ENCODE measurements at regions not wholly inside any gene's neighbourhood (a gene's known extent, or its start where the extent isn't known, plus 50 kb on each side); places are given as distances from the start of the nearest gene placed in this dataset.

DNA sequence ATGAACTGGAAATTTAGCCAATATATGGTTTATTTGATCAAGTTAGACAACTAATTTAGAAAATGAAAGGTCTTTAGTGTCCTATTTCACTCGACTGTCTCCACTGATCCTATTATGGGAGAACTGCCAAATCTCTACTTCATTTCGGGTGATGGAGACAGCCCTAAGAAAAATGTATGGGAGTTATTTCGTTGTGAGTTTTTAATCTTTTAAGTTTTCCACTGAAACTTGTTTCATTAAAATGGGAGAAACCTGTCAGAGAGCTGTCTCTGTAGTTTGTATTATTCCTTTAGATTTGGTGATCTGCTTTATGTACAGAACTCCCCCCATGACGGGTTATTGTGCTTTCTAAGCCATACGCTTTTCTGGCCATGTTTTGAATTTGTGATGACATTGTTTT is 899.7 kb downstream of the ADGRL2 start:
- Mint-ChIP-seq H3K4me1 (ENCODE audit: low read depth) (no peaks in the 10 kb centered on the region), H3K4me3 (no peak overlapping the region), H3K9me3 (peaks cover 5% of the 10 kb centered on the region), H3K36me3 (ENCODE audit: low read depth) (no peaks in the 10 kb centered on the region), H3K27ac (no peak overlapping the region), H3K27me3 (no peaks in the 10 kb centered on the region)

DNA sequence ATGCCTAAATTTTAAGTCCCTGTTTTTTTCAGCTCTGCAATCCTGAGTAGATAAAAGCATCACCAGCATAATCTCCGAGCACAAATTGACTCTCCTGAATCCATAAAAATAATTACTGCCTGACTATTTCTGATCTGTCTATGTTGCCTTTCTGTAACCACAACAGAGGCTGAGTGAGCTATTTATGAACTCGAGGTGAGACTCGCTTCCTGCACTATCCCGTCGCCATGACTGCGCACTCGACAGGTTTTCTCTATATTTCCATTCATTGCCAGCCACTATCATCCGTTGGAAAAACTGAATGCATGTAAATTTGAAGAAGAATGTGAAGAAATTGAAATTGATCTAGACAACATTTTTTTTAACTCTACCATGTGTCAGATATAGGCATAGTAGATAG is 897.2 kb downstream of the ADGRL2 start:
- H3K36me3 Mint-ChIP-seq (ENCODE audit: low read depth): no peaks in the 10 kb centered on the region
- H3K4me3 Mint-ChIP-seq: no peak overlapping the region
- H3K27ac Mint-ChIP-seq: no peak overlapping the region
- peaks cover 10% of the 10 kb centered on the region for H3K9me3 Mint-ChIP-seq
- H3K27me3 Mint-ChIP-seq: no peaks in the 10 kb centered on the region
- H3K4me1 Mint-ChIP-seq (ENCODE audit: low read depth): no peaks in the 10 kb centered on the region

DNA sequence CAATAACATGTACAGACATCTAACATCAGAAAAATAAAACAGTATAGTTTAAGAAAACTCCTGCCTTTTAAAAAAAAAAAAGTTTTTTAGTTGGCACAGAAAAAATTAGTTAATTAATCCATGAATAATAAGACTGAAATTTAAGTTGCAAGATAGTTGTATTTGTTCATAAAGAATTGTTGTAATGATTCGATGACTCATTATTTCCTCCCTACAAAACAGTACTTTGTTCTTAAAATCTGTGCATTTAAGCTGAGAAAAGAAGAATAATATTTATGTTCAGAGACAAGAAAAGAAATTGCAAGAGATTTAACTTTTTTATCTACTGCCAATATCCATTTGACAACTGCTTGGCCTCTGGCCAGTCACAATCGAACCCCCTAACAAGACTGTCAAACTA is 894.7 kb downstream of the ADGRL2 start:
- no peaks in the 10 kb centered on the region for H3K27me3 Mint-ChIP-seq
- no peak overlapping the region for H3K4me3 Mint-ChIP-seq
- no peaks in the 10 kb centered on the region for H3K36me3 Mint-ChIP-seq (ENCODE audit: low read depth)
- no peak overlapping the region for H3K27ac Mint-ChIP-seq
- H3K9me3 Mint-ChIP-seq: peaks cover 14% of the 10 kb centered on the region
- H3K4me1 Mint-ChIP-seq (ENCODE audit: low read depth): no peaks in the 10 kb centered on the region

DNA sequence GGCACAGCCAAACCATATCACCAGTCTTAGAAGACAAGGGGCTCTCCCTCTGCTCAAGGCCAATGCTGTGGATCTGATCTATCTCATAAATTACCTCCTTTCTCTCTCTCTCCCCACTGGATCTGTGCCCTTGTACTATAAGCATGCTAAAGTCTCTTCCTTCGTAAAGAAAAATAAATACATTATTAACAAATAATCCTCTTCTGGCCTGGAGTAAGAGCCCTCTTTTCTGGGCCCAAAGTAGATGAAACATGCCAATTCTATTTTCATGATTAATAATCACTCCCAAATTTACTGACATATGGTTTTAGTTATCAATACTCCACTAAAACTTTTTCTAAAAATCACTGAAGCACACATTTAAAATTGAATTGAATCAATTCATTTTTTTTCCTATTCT is 889.7 kb downstream of the ADGRL2 start:
- Mint-ChIP-seq H3K36me3 (ENCODE audit: low read depth) (no peaks in the 10 kb centered on the region), H3K27ac (no peak overlapping the region), H3K4me1 (ENCODE audit: low read depth) (no peaks in the 10 kb centered on the region)

DNA sequence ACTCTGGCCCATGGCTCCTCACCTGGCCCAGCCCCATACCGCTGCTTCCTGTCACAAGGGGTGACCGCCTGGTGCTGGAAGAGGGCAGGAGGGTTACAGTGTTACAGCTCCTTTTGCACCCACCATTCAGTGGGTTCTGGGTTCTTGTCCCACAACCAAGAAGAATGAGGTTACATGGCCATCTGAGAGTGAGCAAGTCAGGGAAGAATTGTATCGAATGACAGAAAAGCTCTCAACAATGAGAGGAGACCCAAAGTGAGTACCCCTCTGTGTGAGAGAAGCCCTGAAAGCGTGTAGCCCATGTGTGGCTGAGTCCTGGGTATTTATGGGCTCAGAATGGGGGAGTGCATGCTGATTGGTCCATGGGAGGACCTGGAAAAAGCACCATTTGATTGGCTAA is 888.5 kb downstream of the ADGRL2 start:
- no peak overlapping the region for H3K4me3 Mint-ChIP-seq
- H3K36me3 Mint-ChIP-seq (ENCODE audit: low read depth): no peaks in the 10 kb centered on the region
- H3K9me3 Mint-ChIP-seq: peaks cover 25% of the 10 kb centered on the region
- no peak overlapping the region for H3K27ac Mint-ChIP-seq
- H3K4me1 Mint-ChIP-seq (ENCODE audit: low read depth): no peaks in the 10 kb centered on the region
- H3K27me3 Mint-ChIP-seq: no peaks in the 10 kb centered on the region

More for the DNA sequence above, 889.7 kb downstream of the ADGRL2 start:
- Mint-ChIP-seq H3K4me3 (no peak overlapping the region), H3K27me3 (no peaks in the 10 kb centered on the region), H3K9me3 (peaks cover 25% of the 10 kb centered on the region)

GRCh38 chr1:82686774-82687173 is 886.0 kb downstream of the ADGRL2 start:
- Mint-ChIP-seq H3K36me3 (ENCODE audit: low read depth) (no peaks in the 10 kb centered on the region), H3K4me1 (ENCODE audit: low read depth) (no peaks in the 10 kb centered on the region), H3K9me3 (peaks cover 29% of the 10 kb centered on the region), H3K27ac (no peak overlapping the region), H3K27me3 (no peaks in the 10 kb centered on the region), H3K4me3 (no peak overlapping the region)

GRCh38 chr1:82646888-82647287 is 846.2 kb downstream of the ADGRL2 start:
- Mint-ChIP-seq H3K4me3 (no peak overlapping the region), H3K27ac (no peak overlapping the region), H3K27me3 (no peaks in the 10 kb centered on the region), H3K36me3 (ENCODE audit: low read depth) (no peaks in the 10 kb centered on the region), H3K4me1 (ENCODE audit: low read depth) (no peaks in the 10 kb centered on the region), H3K9me3 (no peaks in the 10 kb centered on the region)

- no peaks in the 10 kb centered on the region for H3K27me3 Mint-ChIP-seq
- no peak overlapping the region for H3K27ac Mint-ChIP-seq
Measured at GRCh38 chr1:82646336-82646735, 845.6 kb downstream of the ADGRL2 start.

GRCh38 chr1:82644186-82644915 is 843.6 kb downstream of the ADGRL2 start:
- no peaks in the 10 kb centered on the region for H3K27me3 Mint-ChIP-seq
- H3K36me3 Mint-ChIP-seq (ENCODE audit: low read depth): no peaks in the 10 kb centered on the region
- H3K27ac Mint-ChIP-seq: no peak overlapping the region
- H3K9me3 Mint-ChIP-seq: no peaks in the 10 kb centered on the region
- H3K4me3 Mint-ChIP-seq: no peak overlapping the region
- H3K4me1 Mint-ChIP-seq (ENCODE audit: low read depth): no peaks in the 10 kb centered on the region

More at GRCh38 chr1:82646336-82646735, 845.6 kb downstream of the ADGRL2 start:
- Mint-ChIP-seq H3K36me3 (ENCODE audit: low read depth) (no peaks in the 10 kb centered on the region), H3K4me3 (no peak overlapping the region), H3K9me3 (no peaks in the 10 kb centered on the region), H3K4me1 (ENCODE audit: low read depth) (no peaks in the 10 kb centered on the region)

DNA sequence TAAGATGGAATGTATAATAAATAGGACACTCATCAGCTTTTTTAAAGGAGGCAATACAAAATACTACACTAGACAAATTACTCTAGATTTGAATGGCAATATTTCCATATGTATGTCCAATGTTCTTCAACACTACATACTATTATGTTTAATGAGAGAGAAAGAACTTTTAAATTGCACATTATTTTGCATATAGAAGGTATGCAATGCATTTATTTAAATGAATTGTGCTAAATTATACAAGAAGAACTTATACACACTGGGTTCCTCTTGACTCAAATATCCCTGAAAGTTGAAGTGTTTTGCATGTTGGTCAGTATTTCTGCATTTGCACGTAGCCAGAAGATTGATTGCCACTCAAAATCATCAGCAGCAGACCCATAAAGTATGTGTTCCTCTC is 839.6 kb downstream of the ADGRL2 start:
- H3K9me3 Mint-ChIP-seq: no peaks in the 10 kb centered on the region
- H3K27me3 Mint-ChIP-seq: no peaks in the 10 kb centered on the region
- no peak overlapping the region for H3K27ac Mint-ChIP-seq
- H3K4me3 Mint-ChIP-seq: no peak overlapping the region
- H3K4me1 Mint-ChIP-seq (ENCODE audit: low read depth): no peaks in the 10 kb centered on the region
- H3K36me3 Mint-ChIP-seq (ENCODE audit: low read depth): no peaks in the 10 kb centered on the region

DNA sequence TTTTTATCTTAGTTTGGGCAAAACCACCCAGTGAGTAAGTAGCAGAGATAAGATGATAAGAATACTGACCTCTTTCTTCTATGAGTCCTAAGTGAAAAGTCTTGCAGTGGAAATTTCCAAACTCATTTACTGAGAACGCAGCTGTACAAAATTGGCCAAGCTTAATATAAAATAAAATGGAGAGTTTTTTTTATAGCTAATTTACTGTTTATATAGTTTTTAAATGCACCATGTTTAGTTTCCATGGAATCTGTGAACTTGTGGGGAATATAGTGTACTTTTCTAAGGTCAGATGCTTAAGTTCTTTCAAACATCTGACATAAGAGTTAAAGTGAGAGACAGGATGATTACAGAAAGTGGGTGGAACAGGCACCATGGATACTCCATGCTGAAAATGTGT is 833.5 kb downstream of the ADGRL2 start:
- no peaks in the 10 kb centered on the region for H3K27me3 Mint-ChIP-seq
- peaks cover 4% of the 10 kb centered on the region for H3K9me3 Mint-ChIP-seq
- no peak overlapping the region for H3K4me3 Mint-ChIP-seq
- no peaks in the 10 kb centered on the region for H3K36me3 Mint-ChIP-seq (ENCODE audit: low read depth)
- H3K4me1 Mint-ChIP-seq (ENCODE audit: low read depth): no peaks in the 10 kb centered on the region
- H3K27ac Mint-ChIP-seq: no peak overlapping the region

DNA sequence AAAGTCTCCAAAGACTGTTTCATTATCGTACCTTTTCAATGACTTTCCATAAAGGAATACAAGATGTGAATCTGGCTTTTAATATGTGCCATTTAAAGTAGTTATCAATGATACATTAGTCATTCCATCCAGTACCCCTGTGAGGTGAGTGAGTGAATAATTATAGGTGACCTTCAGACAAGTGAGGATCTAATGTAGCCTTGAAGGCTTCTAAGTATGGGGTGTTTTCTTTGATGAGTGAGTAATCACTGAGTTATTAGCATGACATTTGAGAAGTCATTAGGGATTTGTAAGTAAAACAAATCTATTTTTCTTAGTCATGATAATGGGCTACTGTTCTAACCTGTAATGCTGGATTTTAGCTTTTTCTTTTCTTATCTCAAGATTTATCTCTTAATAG is 831.4 kb downstream of the ADGRL2 start:
- H3K4me1 Mint-ChIP-seq (ENCODE audit: low read depth): no peaks in the 10 kb centered on the region
- H3K4me3 Mint-ChIP-seq: no peak overlapping the region
- H3K9me3 Mint-ChIP-seq: peaks cover 4% of the 10 kb centered on the region
- H3K27ac Mint-ChIP-seq: no peak overlapping the region
- no peaks in the 10 kb centered on the region for H3K36me3 Mint-ChIP-seq (ENCODE audit: low read depth)
- no peaks in the 10 kb centered on the region for H3K27me3 Mint-ChIP-seq

GRCh38 chr1:82628887-82629286 is 828.2 kb downstream of the ADGRL2 start:
- H3K4me1 Mint-ChIP-seq (ENCODE audit: low read depth): no peaks in the 10 kb centered on the region
- H3K27me3 Mint-ChIP-seq: no peaks in the 10 kb centered on the region

GRCh38 chr1:82625537-82625936 is 824.8 kb downstream of the ADGRL2 start:
- Mint-ChIP-seq H3K27ac (no peak overlapping the region), H3K9me3 (peaks cover 13% of the 10 kb centered on the region), H3K4me3 (no peak overlapping the region), H3K36me3 (ENCODE audit: low read depth) (no peaks in the 10 kb centered on the region), H3K27me3 (no peaks in the 10 kb centered on the region), H3K4me1 (ENCODE audit: low read depth) (no peaks in the 10 kb centered on the region)

More at GRCh38 chr1:82628887-82629286, 828.2 kb downstream of the ADGRL2 start:
- Mint-ChIP-seq H3K27ac (no peak overlapping the region), H3K4me3 (no peak overlapping the region), H3K36me3 (ENCODE audit: low read depth) (no peaks in the 10 kb centered on the region), H3K9me3 (peaks cover 10% of the 10 kb centered on the region)

GRCh38 chr1:82621076-82621475 is 820.3 kb downstream of the ADGRL2 start:
- Mint-ChIP-seq H3K27me3 (no peaks in the 10 kb centered on the region), H3K27ac (no peak overlapping the region), H3K36me3 (ENCODE audit: low read depth) (no peaks in the 10 kb centered on the region), H3K9me3 (peaks cover 4% of the 10 kb centered on the region), H3K4me1 (ENCODE audit: low read depth) (no peaks in the 10 kb centered on the region), H3K4me3 (no peak overlapping the region)

DNA sequence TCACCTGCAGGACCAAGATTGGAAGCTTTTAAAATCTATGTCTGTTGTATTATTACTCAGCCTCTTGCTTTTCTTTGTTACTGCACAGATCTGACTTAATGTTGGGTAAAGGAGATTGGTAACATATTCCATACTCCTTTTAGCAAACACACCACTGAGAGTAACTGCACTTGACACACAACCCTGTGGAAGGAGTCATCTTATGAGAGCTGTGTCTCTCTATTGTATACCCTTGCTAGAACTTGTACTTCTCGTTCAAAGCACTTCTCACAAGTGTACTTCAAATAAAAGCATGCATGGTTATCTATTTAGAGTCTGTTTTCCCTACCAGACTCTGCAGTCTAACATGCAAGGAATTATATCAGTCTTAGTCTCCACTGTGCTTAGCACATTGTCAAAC is 813.4 kb downstream of the ADGRL2 start:
- Mint-ChIP-seq H3K9me3 (no peaks in the 10 kb centered on the region), H3K36me3 (ENCODE audit: low read depth) (no peaks in the 10 kb centered on the region), H3K27me3 (no peaks in the 10 kb centered on the region), H3K27ac (no peak overlapping the region), H3K4me3 (no peak overlapping the region), H3K4me1 (ENCODE audit: low read depth) (no peaks in the 10 kb centered on the region)

Data from stimulated activated naive CD8-positive, alpha-beta T cell treated with anti-CD3 and anti-CD28 coated beads, Interleukin-15, Interleukin-2, amounts not matched to agents 100 ng/mL and 50 ng/mL, for 24 hours (primary cell).